ENCODE measurements at regions not wholly inside any gene's neighbourhood (a gene's known extent, or its start where the extent isn't known, plus 50 kb on each side); places are given as distances from the start of the nearest gene placed in this dataset.

DNA sequence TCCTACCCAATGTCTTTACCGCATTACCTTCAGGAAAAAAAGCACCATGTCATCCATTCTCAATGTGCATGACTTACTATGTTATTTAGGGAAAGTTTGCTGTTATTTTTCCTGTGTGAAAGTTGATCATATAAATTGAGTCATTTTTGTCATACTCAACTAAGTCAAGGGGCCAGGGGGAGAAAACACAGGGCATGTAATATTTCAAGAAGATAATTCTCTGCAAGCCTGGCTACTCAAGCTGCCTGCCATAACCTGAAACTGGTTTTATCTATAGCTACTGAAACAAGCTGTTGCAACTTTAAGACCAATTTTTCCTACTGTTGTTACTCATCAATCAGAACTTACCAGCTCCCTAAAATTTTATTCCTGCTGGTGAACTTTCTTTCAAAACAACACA, 91.4 kb downstream of the TMSB4Y start:
- no peak for ATAC-seq

More for the DNA sequence above, 91.4 kb downstream of the TMSB4Y start:
- Mint-ChIP-seq H3K27me3 (ENCODE audit: insufficient read depth, low read depth, poor library complexity) (peaks cover 2% of the 10 kb centered on the region), H3K4me1 (peaks cover 19% of the 10 kb centered on the region), H3K9me3 (no peaks in the 10 kb centered on the region), H3K4me3 (no peak overlapping the region), H3K36me3 (ENCODE audit: low read depth) (peaks cover 42% of the 10 kb centered on the region), H3K27ac (no peak overlapping the region)
- Histone ChIP-seq H3K79me2 (replicated peaks; ENCODE audit: insufficient read depth) (0 out of 2 replicates have a peak, but pooled peaks cover 7% of the 10 kb centered on the region), H3K4me2 (no peak overlapping the region), H3K27ac (ENCODE audit: low read depth) (no peak overlapping the region; the same call in 1 of the 2 replicates), H3K27me3 (ENCODE audit: insufficient read depth) (no peaks in the 10 kb centered on the region), H3F3A (replicated peaks; ENCODE audit: low read depth) (no peaks in the 10 kb centered on the region), H2AFZ (no peak overlapping the region), H4K20me1 (replicated peaks; ENCODE audit: insufficient read depth) (no peaks in the 10 kb centered on the region), H3K36me3 (ENCODE audit: insufficient read depth) (no peaks in the 10 kb centered on the region), H3K4me3 (no peak overlapping the region), H3K9me2 (ENCODE audit: insufficient read depth) (no peaks in the 10 kb centered on the region), H3K4me1 (ENCODE audit: insufficient read depth) (no peaks in the 10 kb centered on the region; the same call in 1 of the 2 replicates)
- no peak for TF ChIP-seq JUNB (IDR thresholded peaks at IDR 0.05; ENCODE audit: unreplicated experiment)
- TF ChIP-seq, protein P1, sequence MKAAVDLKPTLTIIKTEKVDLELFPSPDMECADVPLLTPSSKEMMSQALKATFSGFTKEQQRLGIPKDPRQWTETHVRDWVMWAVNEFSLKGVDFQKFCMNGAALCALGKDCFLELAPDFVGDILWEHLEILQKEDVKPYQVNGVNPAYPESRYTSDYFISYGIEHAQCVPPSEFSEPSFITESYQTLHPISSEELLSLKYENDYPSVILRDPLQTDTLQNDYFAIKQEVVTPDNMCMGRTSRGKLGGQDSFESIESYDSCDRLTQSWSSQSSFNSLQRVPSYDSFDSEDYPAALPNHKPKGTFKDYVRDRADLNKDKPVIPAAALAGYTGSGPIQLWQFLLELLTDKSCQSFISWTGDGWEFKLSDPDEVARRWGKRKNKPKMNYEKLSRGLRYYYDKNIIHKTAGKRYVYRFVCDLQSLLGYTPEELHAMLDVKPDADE (IDR thresholded peaks at IDR 0.05) = no peak
- TF ChIP-seq, protein P2, sequence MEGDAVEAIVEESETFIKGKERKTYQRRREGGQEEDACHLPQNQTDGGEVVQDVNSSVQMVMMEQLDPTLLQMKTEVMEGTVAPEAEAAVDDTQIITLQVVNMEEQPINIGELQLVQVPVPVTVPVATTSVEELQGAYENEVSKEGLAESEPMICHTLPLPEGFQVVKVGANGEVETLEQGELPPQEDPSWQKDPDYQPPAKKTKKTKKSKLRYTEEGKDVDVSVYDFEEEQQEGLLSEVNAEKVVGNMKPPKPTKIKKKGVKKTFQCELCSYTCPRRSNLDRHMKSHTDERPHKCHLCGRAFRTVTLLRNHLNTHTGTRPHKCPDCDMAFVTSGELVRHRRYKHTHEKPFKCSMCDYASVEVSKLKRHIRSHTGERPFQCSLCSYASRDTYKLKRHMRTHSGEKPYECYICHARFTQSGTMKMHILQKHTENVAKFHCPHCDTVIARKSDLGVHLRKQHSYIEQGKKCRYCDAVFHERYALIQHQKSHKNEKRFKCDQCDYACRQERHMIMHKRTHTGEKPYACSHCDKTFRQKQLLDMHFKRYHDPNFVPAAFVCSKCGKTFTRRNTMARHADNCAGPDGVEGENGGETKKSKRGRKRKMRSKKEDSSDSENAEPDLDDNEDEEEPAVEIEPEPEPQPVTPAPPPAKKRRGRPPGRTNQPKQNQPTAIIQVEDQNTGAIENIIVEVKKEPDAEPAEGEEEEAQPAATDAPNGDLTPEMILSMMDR (conservative IDR thresholded peaks at IDR 0.05; ENCODE audit: low read depth in 2 of 2) = no peak
- TF ChIP-seq NANOG (IDR thresholded peaks at IDR 0.05; ENCODE audit: borderline replicate concordance) = no peak
- TF ChIP-seq CREB1 (CRISPR knock-in tag; IDR thresholded peaks at IDR 0.05; ENCODE audit: low read depth) = no peak
- no peak for TF ChIP-seq STAT1 (IDR thresholded peaks at IDR 0.05; ENCODE audit: unreplicated experiment)
- TF ChIP-seq, protein P3, sequence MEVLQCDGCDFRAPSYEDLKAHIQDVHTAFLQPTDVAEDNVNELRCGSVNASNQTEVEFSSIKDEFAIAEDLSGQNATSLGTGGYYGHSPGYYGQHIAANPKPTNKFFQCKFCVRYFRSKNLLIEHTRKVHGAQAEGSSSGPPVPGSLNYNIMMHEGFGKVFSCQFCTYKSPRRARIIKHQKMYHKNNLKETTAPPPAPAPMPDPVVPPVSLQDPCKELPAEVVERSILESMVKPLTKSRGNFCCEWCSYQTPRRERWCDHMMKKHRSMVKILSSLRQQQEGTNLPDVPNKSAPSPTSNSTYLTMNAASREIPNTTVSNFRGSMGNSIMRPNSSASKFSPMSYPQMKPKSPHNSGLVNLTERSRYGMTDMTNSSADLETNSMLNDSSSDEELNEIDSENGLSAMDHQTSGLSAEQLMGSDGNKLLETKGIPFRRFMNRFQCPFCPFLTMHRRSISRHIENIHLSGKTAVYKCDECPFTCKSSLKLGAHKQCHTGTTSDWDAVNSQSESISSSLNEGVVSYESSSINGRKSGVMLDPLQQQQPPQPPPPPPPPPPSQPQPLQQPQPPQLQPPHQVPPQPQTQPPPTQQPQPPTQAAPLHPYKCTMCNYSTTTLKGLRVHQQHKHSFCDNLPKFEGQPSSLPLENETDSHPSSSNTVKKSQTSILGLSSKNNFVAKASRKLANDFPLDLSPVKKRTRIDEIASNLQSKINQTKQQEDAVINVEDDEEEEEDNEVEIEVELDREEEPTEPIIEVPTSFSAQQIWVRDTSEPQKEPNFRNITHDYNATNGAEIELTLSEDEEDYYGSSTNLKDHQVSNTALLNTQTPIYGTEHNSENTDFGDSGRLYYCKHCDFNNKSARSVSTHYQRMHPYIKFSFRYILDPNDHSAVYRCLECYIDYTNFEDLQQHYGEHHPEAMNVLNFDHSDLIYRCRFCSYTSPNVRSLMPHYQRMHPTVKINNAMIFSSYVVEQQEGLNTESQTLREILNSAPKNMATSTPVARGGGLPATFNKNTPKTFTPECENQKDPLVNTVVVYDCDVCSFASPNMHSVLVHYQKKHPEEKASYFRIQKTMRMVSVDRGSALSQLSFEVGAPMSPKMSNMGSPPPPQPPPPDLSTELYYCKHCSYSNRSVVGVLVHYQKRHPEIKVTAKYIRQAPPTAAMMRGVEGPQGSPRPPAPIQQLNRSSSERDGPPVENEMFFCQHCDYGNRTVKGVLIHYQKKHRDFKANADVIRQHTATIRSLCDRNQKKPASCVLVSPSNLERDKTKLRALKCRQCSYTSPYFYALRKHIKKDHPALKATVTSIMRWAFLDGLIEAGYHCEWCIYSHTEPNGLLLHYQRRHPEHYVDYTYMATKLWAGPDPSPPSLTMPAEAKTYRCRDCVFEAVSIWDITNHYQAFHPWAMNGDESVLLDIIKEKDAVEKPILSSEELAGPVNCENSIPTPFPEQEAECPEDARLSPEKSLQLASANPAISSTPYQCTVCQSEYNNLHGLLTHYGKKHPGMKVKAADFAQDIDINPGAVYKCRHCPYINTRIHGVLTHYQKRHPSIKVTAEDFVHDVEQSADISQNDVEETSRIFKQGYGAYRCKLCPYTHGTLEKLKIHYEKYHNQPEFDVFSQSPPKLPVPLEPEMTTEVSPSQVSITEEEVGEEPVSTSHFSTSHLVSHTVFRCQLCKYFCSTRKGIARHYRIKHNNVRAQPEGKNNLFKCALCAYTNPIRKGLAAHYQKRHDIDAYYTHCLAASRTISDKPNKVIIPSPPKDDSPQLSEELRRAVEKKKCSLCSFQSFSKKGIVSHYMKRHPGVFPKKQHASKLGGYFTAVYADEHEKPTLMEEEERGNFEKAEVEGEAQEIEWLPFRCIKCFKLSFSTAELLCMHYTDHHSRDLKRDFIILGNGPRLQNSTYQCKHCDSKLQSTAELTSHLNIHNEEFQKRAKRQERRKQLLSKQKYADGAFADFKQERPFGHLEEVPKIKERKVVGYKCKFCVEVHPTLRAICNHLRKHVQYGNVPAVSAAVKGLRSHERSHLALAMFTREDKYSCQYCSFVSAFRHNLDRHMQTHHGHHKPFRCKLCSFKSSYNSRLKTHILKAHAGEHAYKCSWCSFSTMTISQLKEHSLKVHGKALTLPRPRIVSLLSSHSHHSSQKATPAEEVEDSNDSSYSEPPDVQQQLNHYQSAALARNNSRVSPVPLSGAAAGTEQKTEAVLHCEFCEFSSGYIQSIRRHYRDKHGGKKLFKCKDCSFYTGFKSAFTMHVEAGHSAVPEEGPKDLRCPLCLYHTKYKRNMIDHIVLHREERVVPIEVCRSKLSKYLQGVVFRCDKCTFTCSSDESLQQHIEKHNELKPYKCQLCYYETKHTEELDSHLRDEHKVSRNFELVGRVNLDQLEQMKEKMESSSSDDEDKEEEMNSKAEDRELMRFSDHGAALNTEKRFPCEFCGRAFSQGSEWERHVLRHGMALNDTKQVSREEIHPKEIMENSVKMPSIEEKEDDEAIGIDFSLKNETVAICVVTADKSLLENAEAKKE (CRISPR knock-in tag; IDR thresholded peaks at IDR 0.05) = no peak
- no peak for DNase-seq (ENCODE audit: low spot score)

All from GM23338 (cell line).